A549 (cell line): ENCODE measurements at regions not wholly inside any gene's neighbourhood (a gene's known extent, or its start where the extent isn't known, plus 50 kb on each side); places are given as distances from the start of the nearest gene placed in this dataset.

Source experiments
- ATOH8 ChIP-seq: fragments of 250-450 bp; sonication (Bioruptor Pico); IDR thresholded peaks from 2 replicates; pipeline ENCODE4 v1.5.0; 2020; ENCODE audit warnings: low read depth, mild to moderate bottlenecking, moderate library complexity
- CHD2 ChIP-seq: fragments of 150-350 bp; IDR thresholded peaks from 2 replicates; pipeline ENCODE4 v1.6.1; 2014; ENCODE audit warnings: low read length; ENCODE audit not compliant: partially characterized antibody
- EP300 ChIP-seq, 2 experiments: fragments of >200 bp; sonication (Bioruptor Twin); formaldehyde crosslinking; IDR thresholded peaks; 2 replicates in 1 of 2; 3 replicates in 1 of 2; pipeline ENCODE4 v1.6.1; 2016 to 2017
- POLR2A ChIP-seq: IDR thresholded peaks from 2 replicates; pipeline ENCODE4 v1.6.1; 2012; ENCODE audit warnings: mild to moderate bottlenecking, low read length
- TF ChIP-seq, protein P1 (sequence below): IDR thresholded peaks from 2 replicates; pipeline ENCODE4 v1.6.1; 2012

GRCh38 chr21:14877581-14878228 is 187.1 kb downstream of the NRIP1 start:
- TF ChIP-seq CHD2 (no peak), ATOH8 (CRISPR knock-in tag) (no peak), POLR2A (no peak), EP300 (IDR thresholded peaks at IDR 0.05) (peak; percentile 74 to 88; a peak in 4 of 5 replicates)
- TF ChIP-seq, protein P1, sequence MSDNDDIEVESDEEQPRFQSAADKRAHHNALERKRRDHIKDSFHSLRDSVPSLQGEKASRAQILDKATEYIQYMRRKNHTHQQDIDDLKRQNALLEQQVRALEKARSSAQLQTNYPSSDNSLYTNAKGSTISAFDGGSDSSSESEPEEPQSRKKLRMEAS: peak; percentile 50; the same call in 1 of the 2 replicates
